ENCODE measurements at regions not wholly inside any gene's neighbourhood (a gene's known extent, or its start where the extent isn't known, plus 50 kb on each side); places are given as distances from the start of the nearest gene placed in this dataset.

- DNase-seq (ENCODE audit: low spot score), result no peak
Observed at GRCh38 chr1:98482611-98483010, 178.9 kb upstream of the SNX7 start.

DNA sequence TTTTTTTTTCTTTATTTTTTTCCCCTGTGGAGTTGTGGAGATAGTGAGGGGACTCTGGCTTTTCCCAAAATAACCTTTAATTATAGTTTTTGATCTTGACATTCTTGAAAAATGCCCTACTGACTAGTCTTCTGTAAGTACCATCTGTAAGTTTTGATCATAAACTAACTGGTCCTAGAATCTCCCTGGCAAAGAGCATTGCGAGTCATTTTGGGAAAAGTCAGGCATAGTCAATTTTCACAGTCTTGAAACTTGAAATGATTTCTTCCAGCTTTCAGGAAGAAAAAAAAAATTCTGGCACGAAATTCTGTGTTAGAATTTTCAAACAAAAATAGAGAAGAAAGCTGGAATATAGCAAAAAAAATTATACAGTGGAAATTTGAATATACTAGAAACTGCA, 181.2 kb upstream of the SNX7 start:
- FAIRE-seq (no peak), DNase-seq (ENCODE audit: low spot score) (no peak)

More at GRCh38 chr1:98482611-98483010, 178.9 kb upstream of the SNX7 start:
- FAIRE-seq, result no peak

DNA sequence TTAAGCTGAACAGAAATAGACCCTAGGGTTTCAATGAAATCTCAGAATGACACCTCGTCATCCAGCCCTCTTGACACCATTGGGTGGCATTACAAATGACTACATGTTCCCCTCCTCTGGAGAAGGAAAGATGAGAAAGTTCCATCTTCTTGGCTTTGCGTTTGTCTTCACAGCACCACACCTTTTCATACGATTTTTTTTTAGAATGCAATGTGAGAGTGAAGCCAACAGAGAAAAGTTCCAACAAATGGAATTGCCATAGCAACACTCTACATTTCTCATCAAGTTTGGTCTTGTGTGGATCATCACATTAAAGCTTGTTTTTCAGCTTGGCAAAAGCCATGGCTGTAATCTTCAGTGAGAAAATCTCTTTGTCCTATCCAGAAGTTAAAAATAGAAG, 183.4 kb upstream of the SNX7 start:
- FAIRE-seq, result no peak

GRCh38 chr1:98472878-98473277, 188.6 kb upstream of the SNX7 start:
- FAIRE-seq, result no peak
- DNase-seq (ENCODE audit: low spot score), result no peak

More for the DNA sequence above, 183.4 kb upstream of the SNX7 start:
- DNase-seq (ENCODE audit: low spot score), result no peak

DNA sequence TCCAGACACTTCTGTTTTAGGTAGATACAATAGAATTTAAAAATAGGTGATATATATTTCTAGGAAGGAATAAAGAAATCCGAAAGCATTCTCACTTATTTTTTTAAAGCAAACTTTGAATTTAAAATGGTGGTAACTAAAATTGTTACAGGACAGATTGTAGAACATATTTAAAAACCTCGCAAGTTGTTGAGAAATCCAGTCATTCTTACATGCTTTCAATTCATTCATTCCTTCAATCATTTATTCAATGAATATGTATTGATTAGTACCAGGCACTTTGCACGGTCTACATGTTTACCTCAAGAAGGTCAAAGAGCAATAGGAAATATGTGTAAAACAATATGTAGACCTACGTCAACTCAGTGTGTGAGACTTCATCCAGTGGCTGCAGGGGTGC, 189.9 kb upstream of the SNX7 start:
- FAIRE-seq (no peak), DNase-seq (ENCODE audit: low spot score) (no peak)

- FAIRE-seq, result peak; percentile 84
- DNase-seq (ENCODE audit: low spot score), result peak; percentile 60
Observed at GRCh38 chr1:98468111-98468717, 193.3 kb upstream of the SNX7 start.

DNA sequence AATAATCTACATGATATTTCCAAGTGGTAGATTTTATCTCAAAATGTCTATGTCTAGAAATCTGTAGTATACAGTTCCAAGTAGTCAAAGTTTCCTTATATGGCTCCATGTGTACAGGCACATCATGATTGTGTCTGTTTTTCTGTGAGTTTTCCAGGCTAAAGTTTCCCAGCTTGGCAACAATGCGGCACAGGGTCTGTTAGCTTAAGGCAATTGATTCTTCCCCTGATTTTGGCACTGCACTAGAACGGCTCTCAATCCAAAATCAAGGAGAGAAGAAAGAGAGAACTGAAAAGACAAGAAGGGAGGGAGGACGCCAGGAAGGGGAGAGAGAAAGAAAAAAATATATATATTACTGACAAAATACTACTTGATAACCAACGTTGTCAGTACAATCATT, 193.9 kb upstream of the SNX7 start:
- FAIRE-seq, result no peak
- DNase-seq (ENCODE audit: low spot score), result no peak

DNA sequence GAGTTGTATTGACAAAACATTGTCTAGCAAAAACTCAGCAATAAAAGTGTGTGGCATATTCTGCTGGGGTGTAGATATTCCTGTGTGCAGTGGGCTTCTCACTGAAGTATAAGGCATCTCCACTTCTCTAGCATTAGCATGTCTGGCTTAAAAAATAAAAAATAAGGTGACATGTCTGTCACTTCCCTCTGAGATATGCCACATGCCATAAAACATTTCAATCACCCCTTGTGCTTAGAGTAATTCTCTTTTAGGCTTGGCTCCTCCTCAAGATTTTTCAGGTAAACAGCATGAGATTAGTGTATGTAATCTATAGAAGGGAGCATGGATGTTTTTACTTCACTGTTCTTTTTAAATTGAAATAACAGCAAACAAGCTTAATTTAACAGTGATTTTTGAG, 194.4 kb upstream of the SNX7 start:
- FAIRE-seq, result no peak
- DNase-seq (ENCODE audit: low spot score), result no peak

- no peak for DNase-seq (ENCODE audit: low spot score)
Observed at GRCh38 chr1:98461873-98462385, 199.6 kb upstream of the SNX7 start.

DNA sequence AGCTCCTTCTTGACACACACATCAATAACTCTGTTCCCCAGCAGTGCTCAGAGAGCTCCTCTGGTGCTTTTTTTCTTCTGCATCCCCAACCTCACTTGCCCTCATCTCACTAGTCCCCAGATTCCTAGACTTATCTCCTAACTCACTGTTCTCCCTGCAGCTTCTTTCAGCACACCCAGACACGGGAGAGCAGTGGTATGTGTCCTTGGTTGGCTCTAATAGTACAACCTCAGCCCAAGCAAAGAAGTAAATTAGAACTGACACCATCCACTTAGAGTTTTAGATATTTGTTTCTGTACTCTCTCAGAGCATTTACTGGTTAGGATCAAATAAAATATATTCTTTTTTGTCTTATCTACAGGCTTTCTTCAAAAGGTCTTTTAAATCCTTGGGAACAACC, 201.4 kb upstream of the SNX7 start:
- FAIRE-seq, result no peak
- no peak for DNase-seq (ENCODE audit: low spot score)

More at GRCh38 chr1:98461873-98462385, 199.6 kb upstream of the SNX7 start:
- FAIRE-seq, result no peak

GRCh38 chr1:98459486-98459870, 202.0 kb upstream of the SNX7 start:
- no peak for FAIRE-seq
- DNase-seq (ENCODE audit: low spot score), result no peak

DNA sequence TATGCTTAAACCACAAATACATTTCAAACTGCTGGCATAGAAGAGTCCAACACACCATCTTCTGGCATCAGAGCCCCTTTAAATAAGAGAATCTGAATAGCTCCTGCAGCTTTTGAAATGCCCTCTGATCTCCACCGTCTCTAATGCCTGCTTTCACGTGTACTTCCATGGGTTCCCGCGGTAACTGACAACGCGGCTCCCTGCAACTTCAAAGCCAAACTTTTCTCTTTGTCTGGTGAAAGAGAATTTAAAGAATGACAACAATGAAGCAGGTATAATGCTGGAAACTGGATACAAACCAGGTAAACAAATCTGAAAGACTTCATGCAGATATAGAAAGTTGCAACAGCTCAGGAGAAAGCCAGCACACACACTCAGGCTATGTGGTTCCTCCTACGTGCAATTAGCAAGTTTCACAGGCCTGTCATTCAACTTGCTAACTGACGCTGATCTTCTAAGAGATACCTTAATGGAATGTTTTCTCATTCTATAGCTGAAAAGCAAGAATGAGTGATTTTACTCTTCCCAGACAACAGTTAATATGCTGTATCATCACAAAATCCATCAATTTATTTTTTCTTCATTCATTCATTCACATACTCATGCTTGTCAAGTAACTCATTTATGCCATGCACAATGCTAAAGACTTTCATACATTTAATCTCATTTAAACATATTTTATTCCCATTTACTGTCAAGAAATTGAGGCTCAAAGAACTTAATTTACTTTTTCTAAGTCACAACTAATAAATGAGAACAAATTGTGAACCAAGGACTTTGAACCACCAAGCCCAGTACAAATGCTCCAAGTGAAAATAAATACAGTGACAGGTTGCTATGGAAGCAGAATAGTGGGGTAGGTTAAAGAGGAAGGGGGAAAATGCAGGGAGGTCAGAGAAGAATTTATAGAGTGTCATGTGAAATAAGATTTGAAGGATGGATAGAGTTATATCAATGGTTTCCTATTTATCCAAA, 202.7 kb upstream of the SNX7 start:
- FAIRE-seq, result no peak
- DNase-seq (ENCODE audit: low spot score), result no peak

- no peak for DNase-seq (ENCODE audit: low spot score)
- no peak for FAIRE-seq
Observed at GRCh38 chr1:98457248-98457647, 204.3 kb upstream of the SNX7 start.

- DNase-seq (ENCODE audit: low spot score), result no peak
- no peak for FAIRE-seq
Observed at GRCh38 chr1:98454666-98455065, 206.9 kb upstream of the SNX7 start.

- FAIRE-seq (no peak), DNase-seq (ENCODE audit: low spot score) (no peak)
Observed at GRCh38 chr1:98453066-98453465, 208.5 kb upstream of the SNX7 start.

- FAIRE-seq, result no peak
Observed at GRCh38 chr1:98452162-98452561, 209.4 kb upstream of the SNX7 start.

DNA sequence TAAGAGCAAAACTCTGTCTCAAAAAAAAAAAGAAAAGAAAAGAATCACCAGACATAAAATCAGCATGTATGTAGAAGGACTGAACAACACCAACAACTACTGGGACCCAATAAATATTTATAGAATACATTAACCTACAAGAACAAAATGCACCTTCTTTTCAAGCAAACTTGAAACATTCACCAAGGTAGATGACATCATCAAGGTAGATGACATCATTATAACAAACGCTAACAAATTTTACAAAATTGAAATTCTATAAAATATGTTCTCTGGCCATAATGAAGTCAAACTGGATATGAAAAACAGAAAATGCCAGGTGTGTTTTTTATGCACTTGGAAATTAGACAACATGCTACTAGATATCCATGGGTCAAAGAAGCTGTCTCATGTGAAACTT, 220.2 kb upstream of the SNX7 start:
- no peak for DNase-seq (ENCODE audit: low spot score)
- no peak for FAIRE-seq

More at GRCh38 chr1:98452162-98452561, 209.4 kb upstream of the SNX7 start:
- no peak for DNase-seq (ENCODE audit: low spot score)

DNA sequence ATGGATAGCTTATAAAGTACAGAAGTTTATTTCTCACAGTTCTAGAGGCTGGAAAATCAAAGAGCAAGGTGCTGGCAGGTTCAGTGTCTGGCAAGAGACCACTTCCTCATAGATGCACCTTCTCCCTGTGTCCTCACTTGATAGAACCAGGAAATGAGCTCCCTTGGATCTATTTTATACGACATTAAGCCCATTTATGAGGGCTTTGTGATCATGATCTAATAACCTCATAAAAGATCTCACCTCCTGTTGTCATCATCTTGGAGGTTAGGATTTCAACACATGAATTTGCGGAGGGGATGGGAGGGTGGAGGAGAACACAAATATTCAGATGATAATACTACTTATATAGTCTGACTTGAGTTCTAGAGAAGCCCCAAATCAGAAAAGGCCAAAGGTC, 222.1 kb upstream of the SNX7 start:
- no peak for FAIRE-seq

DNA sequence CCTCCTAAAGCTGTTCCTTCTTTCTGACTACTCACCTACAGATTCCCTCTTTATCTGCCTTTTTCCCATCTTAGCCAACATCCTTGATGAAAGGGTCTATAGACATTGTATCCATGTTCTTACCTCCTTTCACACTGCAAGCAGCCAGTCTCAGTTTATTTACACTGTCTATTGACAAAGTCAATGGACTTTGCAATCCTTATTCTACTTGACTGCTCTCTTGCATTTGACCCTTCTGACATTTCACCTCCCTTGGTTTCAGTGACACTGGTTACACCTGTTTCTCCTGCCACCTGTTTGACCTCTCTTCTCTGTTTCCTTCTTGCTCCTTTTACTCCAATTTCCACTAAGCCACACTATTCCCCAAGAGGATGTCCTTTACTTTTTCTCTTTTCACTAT, 224.0 kb upstream of the SNX7 start:
- DNase-seq (ENCODE audit: low spot score) (no peak), FAIRE-seq (no peak)

More for the DNA sequence above, 222.1 kb upstream of the SNX7 start:
- DNase-seq (ENCODE audit: low spot score), result no peak

GRCh38 chr1:98437011-98437410, 224.5 kb upstream of the SNX7 start:
- FAIRE-seq, result no peak
- DNase-seq (ENCODE audit: low spot score), result no peak

- FAIRE-seq, result no peak
Observed at GRCh38 chr1:98429965-98430443, 231.5 kb upstream of the SNX7 start.

DNA sequence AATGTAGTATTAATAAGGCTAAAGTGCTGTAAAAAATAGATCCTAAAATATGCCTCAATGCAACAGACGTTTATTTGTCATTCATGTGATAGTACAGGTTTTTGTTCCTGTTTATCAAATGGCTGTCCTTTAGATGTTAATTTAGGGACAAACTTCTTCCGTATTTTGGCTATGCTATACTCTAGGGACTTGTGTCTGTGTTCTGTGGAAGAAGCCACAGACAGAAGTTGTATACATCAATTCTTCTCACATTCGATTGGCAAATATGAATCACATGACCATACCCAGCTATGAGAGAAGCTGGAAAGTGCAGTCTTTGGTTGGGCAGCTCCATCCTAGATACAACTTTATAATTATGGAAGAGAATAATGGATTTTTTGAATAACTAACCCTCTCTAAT, 232.7 kb upstream of the SNX7 start:
- FAIRE-seq (no peak), DNase-seq (ENCODE audit: low spot score) (no peak)

More at GRCh38 chr1:98429965-98430443, 231.5 kb upstream of the SNX7 start:
- no peak for DNase-seq (ENCODE audit: low spot score)
